HEK293 (cell line): ENCODE measurements at regions not wholly inside any gene's neighbourhood (a gene's known extent, or its start where the extent isn't known, plus 50 kb on each side); places are given as distances from the start of the nearest gene placed in this dataset.

Source experiments
- CTCF ChIA-PET: fragments of 350-600 bp; formaldehyde crosslinking; extraction: SDS; loops from one replicate; lab custom pipeline; 2021; ENCODE audit warnings: antibody characterized with exemption; lab: Yijun Ruan, JAX
- POLR2A ChIA-PET: fragments of 300-600 bp; formaldehyde crosslinking; extraction: SDS; loops from one replicate; lab custom pipeline; 2020; ENCODE audit warnings: antibody characterized with exemption, inconsistent platforms; lab: Yijun Ruan, JAX
- H3K27ac ChIP-seq: fragments of 200-500 bp; sonication (Bioruptor generic); 2 replicates; pipeline ENCODE4 v1.5.1; 2014; ENCODE audit warnings: low read depth, low read length, control low read depth, inconsistent platforms; ENCODE audit errors: extremely low read depth
- H3K36me3 ChIP-seq, 2 experiments: fragments of 200-500 bp in 1 of 2; sonication (Bioruptor generic) in 1 of 2; 1 replicate in 1 of 2; 2 replicates in 1 of 2; pipeline ENCODE4 v1.5.1; 2014 to 2017; ENCODE audit warnings: inconsistent platforms in 2 of 2, low read length in 2 of 2; ENCODE audit not compliant: control insufficient read depth in 2 of 2, insufficient read depth in 1 of 2
- H3K4me1 ChIP-seq: fragments of 200-500 bp; sonication (Bioruptor generic); 2 replicates; pipeline ENCODE4 v1.5.1; 2014; ENCODE audit warnings: mild to moderate bottlenecking, low read length, inconsistent platforms; ENCODE audit not compliant: control insufficient read depth, insufficient read depth
- H3K4me3 ChIP-seq: 2 replicates; pipeline ENCODE4 v1.5.1; 2011; ENCODE audit warnings: low read depth, mild to moderate bottlenecking, control low read depth, low read length, moderate library complexity
- H3K9me3 ChIP-seq: fragments of 200-500 bp; sonication (Bioruptor generic); 2 replicates; pipeline ENCODE4 v1.5.1; 2014; ENCODE audit warnings: low read depth, low read length, inconsistent platforms; ENCODE audit not compliant: control insufficient read depth, insufficient read depth
- KLF10 ChIP-seq: fragments of 450-650 bp; IDR thresholded peaks from 2 replicates; pipeline ENCODE4 v1.5.1; 2018; ENCODE audit warnings: missing biosample characterization, mild to moderate bottlenecking, missing genetic modification characterization
- MYNN ChIP-seq: fragments of 450-650 bp; formaldehyde crosslinking; IDR thresholded peaks from 2 replicates; pipeline ENCODE4 v1.5.1; 2016; ENCODE audit warnings: missing biosample characterization, missing genetic modification characterization, borderline replicate concordance
- PRDM10 ChIP-seq: fragments of 450-650 bp; formaldehyde crosslinking; IDR thresholded peaks from 2 replicates; pipeline ENCODE4 v1.5.1; 2016; ENCODE audit warnings: missing biosample characterization, missing genetic modification characterization
- SCRT2 ChIP-seq: fragments of 450-650 bp; formaldehyde crosslinking; IDR thresholded peaks from 2 replicates; pipeline ENCODE4 v1.5.1; 2016; ENCODE audit warnings: missing biosample characterization, missing genetic modification characterization
- ZBTB20 ChIP-seq: fragments of 450-650 bp; formaldehyde crosslinking; IDR thresholded peaks from 2 replicates; pipeline ENCODE4 v1.5.1; 2016; ENCODE audit warnings: missing biosample characterization, missing genetic modification characterization
- ZBTB48 ChIP-seq: fragments of 450-650 bp; formaldehyde crosslinking; IDR thresholded peaks from 2 replicates; pipeline ENCODE4 v1.5.1; 2016; ENCODE audit warnings: missing biosample characterization, missing genetic modification characterization
- ZBTB8A ChIP-seq: fragments of 450-650 bp; formaldehyde crosslinking; IDR thresholded peaks from 2 replicates; pipeline ENCODE4 v1.5.1; 2016; ENCODE audit warnings: missing biosample characterization, missing genetic modification characterization
- ZNF19 ChIP-seq: fragments of 450-650 bp; formaldehyde crosslinking; IDR thresholded peaks from 2 replicates; pipeline ENCODE4; 2016; ENCODE audit warnings: missing biosample characterization, missing genetic modification characterization, low read depth
- ZNF26 ChIP-seq: fragments of 450-650 bp; formaldehyde crosslinking; IDR thresholded peaks from 2 replicates; pipeline ENCODE4 v1.5.1; 2016; ENCODE audit warnings: missing biosample characterization, missing genetic modification characterization
- ZNF416 ChIP-seq: fragments of 450-650 bp; formaldehyde crosslinking; IDR thresholded peaks from 2 replicates; pipeline ENCODE4 v1.5.1; 2016; ENCODE audit warnings: missing biosample characterization, missing genetic modification characterization
- ZNF48 ChIP-seq: fragments of 450-650 bp; formaldehyde crosslinking; IDR thresholded peaks from 2 replicates; pipeline ENCODE4 v1.5.1; 2016; ENCODE audit warnings: missing biosample characterization, missing genetic modification characterization
- ZNF510 ChIP-seq: fragments of 450-650 bp; formaldehyde crosslinking; IDR thresholded peaks from 2 replicates; pipeline ENCODE4 v1.5.1; 2018; ENCODE audit warnings: mild to moderate bottlenecking, missing genetic modification characterization, missing biosample characterization; ENCODE audit not compliant: insufficient replicate concordance
- ZNF513 ChIP-seq: fragments of 450-650 bp; IDR thresholded peaks from 2 replicates; pipeline ENCODE4 v1.5.1; 2018; ENCODE audit warnings: missing biosample characterization, missing genetic modification characterization
- ZNF544 ChIP-seq: fragments of 450-650 bp; formaldehyde crosslinking; IDR thresholded peaks from 2 replicates; pipeline ENCODE4 v1.5.0; 2017; ENCODE audit warnings: missing biosample characterization, missing genetic modification characterization
- ZNF549 ChIP-seq: fragments of 450-650 bp; IDR thresholded peaks from 2 replicates; pipeline ENCODE4 v1.5.1; 2018; ENCODE audit warnings: missing biosample characterization, missing genetic modification characterization, mild to moderate bottlenecking, inconsistent platforms, moderate library complexity
- ZSCAN30 ChIP-seq: fragments of 450-650 bp; IDR thresholded peaks from 2 replicates; pipeline ENCODE4 v1.5.1; 2018; ENCODE audit warnings: missing biosample characterization, mild to moderate bottlenecking, missing genetic modification characterization, moderate library complexity
- TF ChIP-seq, protein P1 (sequence below): fragments of 450-650 bp; formaldehyde crosslinking; IDR thresholded peaks from 2 replicates; pipeline ENCODE4 v1.5.1; 2017; ENCODE audit warnings: missing biosample characterization, missing genetic modification characterization
- TF ChIP-seq, protein P2 (sequence below): fragments of 450-650 bp; formaldehyde crosslinking; IDR thresholded peaks from 2 replicates; pipeline ENCODE4 v1.5.1; 2016; ENCODE audit warnings: missing biosample characterization, missing genetic modification characterization

GRCh38 chr3:106425026-106425425 lies 556.2 kb upstream of the CBLB start (continued):
- TF ChIP-seq ZNF26 (tag by site-specific recombination), result no peak
- TF ChIP-seq ZNF513, result no peak
- TF ChIP-seq, protein P1, sequence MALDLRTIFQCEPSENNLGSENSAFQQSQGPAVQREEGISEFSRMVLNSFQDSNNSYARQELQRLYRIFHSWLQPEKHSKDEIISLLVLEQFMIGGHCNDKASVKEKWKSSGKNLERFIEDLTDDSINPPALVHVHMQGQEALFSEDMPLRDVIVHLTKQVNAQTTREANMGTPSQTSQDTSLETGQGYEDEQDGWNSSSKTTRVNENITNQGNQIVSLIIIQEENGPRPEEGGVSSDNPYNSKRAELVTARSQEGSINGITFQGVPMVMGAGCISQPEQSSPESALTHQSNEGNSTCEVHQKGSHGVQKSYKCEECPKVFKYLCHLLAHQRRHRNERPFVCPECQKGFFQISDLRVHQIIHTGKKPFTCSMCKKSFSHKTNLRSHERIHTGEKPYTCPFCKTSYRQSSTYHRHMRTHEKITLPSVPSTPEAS (tag by site-specific recombination), result no peak
- no peak for TF ChIP-seq ZBTB48 (tag by site-specific recombination)
- TF ChIP-seq ZSCAN30 (tag by site-specific recombination), result no peak
- TF ChIP-seq ZNF510 (tag by site-specific recombination), result no peak

GRCh38 chr3:106425916-106426315 lies 557.1 kb upstream of the CBLB start:
- Histone ChIP-seq H3K27ac (no peak overlapping the region), H3K36me3 (no peaks in the 10 kb centered on the region), H3K9me3 (no peaks in the 10 kb centered on the region), H3K4me1 (no peaks in the 10 kb centered on the region), H3K4me3 (no peak overlapping the region)
- POLR2A ChIA-PET, result no interaction called here
- CTCF ChIA-PET, result no interaction called here
- TF ChIP-seq SCRT2 (no peak), ZBTB20 (tag by site-specific recombination) (no peak)

DNA sequence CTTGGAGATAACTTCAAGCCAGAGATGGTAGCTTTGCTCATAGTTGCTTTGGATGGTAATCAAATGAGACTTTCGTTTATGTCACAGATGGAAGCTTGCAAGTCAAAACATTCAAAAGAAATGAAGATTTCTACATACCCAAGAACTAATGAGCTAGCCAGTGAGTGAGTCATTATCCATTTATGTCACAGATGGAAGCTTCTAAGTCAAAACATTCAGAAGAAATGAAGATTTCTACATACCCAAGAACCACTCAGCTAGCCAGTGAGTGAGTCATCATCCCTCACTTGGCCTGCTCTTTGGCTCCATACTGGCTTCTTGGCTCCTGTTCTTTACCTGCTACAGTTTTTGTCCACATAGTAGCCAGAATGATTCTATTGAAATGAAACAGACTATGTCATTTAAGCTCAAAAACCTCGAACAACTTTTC lies 559.8 kb upstream of the CBLB start:
- ChIA-PET CTCF (interaction anchor here (0.6 kb wide), 2 partner anchors 41 to 637 kb away, joined by 3 to 4 read pairs; no protein-coding TSS in a partner anchor), POLR2A (no interaction called here)
- Histone ChIP-seq H3K4me1 (no peaks in the 10 kb centered on the region), H3K36me3 (no peaks in the 10 kb centered on the region), H3K9me3 (no peaks in the 10 kb centered on the region), H3K27ac (no peak overlapping the region), H3K4me3 (no peak overlapping the region)
- TF ChIP-seq PRDM10 (tag by site-specific recombination) (peak; percentile 65), ZNF544 (tag by site-specific recombination) (no peak)

- POLR2A ChIA-PET, result interaction anchor here (1.2 kb wide), 1 partner anchor 12 kb away, joined by 3 read pairs; no protein-coding TSS in a partner anchor
- CTCF ChIA-PET, result no interaction called here
- H3K27ac ChIP-seq, result no peak overlapping the region
- TF ChIP-seq KLF10 (no peak), ZNF416 (no peak), ZNF19 (tag by site-specific recombination) (no peak), ZBTB8A (tag by site-specific recombination) (no peak), ZNF48 (tag by site-specific recombination) (no peak), MYNN (tag by site-specific recombination) (no peak), ZNF549 (tag by site-specific recombination) (no peak)
- TF ChIP-seq, protein P2, sequence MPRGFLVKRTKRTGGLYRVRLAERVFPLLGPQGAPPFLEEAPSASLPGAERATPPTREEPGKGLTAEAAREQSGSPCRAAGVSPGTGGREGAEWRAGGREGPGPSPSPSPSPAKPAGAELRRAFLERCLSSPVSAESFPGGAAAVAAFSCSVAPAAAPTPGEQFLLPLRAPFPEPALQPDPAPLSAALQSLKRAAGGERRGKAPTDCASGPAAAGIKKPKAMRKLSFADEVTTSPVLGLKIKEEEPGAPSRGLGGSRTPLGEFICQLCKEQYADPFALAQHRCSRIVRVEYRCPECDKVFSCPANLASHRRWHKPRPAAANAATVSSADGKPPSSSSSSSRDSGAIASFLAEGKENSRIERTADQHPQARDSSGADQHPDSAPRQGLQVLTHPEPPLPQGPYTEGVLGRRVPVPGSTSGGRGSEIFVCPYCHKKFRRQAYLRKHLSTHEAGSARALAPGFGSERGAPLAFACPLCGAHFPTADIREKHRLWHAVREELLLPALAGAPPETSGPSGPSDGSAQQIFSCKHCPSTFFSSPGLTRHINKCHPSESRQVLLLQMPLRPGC (tag by site-specific recombination), result no peak
These were observed 562.9 kb upstream of the CBLB start for GRCh38 chr3:106431721-106432120.

More at GRCh38 chr3:106431721-106432120, 562.9 kb upstream of the CBLB start:
- no peaks in the 10 kb centered on the region for H3K9me3 ChIP-seq
- no peaks in the 10 kb centered on the region for H3K4me1 ChIP-seq
- H3K4me3 ChIP-seq, result no peak overlapping the region
- no peaks in the 10 kb centered on the region for H3K36me3 ChIP-seq
